MG63 (cell line): ENCODE measurements at regions not wholly inside any gene's neighbourhood (a gene's known extent, or its start where the extent isn't known, plus 50 kb on each side); places are given as distances from the start of the nearest gene placed in this dataset.

ENCODE experiments used
- DNase-seq: peaks from one replicate; pipeline ENCODE4 v3.0.0-alpha.2; 2020
- H3K27me3 ChIP-seq: fragments of 250-450 bp; sonication (Bioruptor Pico); 2 replicates; pipeline ENCODE4 v1.5.1; 2020; ENCODE audit warnings: mild to moderate bottlenecking, moderate library complexity
- H3K36me3 ChIP-seq: fragments of 250-450 bp; sonication (Bioruptor Pico); 2 replicates; pipeline ENCODE4 v1.5.1; 2020; ENCODE audit warnings: mild to moderate bottlenecking, moderate library complexity
- H3K4me3 ChIP-seq: fragments of 250-450 bp; sonication (Bioruptor Pico); 2 replicates; pipeline ENCODE4 v1.5.1; 2020; ENCODE audit warnings: mild to moderate bottlenecking, moderate library complexity
- H3K9me3 ChIP-seq: fragments of 250-450 bp; sonication (Bioruptor Pico); 2 replicates; pipeline ENCODE4 v1.5.1; 2020; ENCODE audit warnings: mild to moderate bottlenecking, moderate library complexity

DNA sequence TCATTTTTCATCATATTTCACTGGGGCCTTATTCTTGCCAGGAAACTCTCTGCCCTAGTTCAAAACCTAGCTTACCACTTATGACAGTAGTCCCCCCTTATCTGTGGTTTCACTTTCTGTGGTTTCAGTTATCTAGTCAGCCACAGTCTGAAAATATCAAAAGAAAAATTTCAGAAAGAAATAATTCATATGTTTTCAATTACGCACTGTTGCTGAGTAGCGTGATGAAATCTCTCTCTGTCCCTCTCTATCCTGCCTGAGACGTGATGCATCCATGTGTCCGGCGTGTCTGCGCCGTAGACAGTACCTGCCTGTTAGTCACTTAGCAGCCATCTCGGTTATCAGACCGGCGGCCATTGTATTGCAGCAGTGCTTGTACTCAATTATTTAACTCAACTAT lies 369.9 kb upstream of the MCTP2 start:
- no peaks in the 10 kb centered on the region for H3K36me3 ChIP-seq
- no peak for DNase-seq
- H3K9me3 ChIP-seq, result no peaks in the 10 kb centered on the region
- H3K27me3 ChIP-seq, result no peaks in the 10 kb centered on the region
- no peak overlapping the region for H3K4me3 ChIP-seq

DNA sequence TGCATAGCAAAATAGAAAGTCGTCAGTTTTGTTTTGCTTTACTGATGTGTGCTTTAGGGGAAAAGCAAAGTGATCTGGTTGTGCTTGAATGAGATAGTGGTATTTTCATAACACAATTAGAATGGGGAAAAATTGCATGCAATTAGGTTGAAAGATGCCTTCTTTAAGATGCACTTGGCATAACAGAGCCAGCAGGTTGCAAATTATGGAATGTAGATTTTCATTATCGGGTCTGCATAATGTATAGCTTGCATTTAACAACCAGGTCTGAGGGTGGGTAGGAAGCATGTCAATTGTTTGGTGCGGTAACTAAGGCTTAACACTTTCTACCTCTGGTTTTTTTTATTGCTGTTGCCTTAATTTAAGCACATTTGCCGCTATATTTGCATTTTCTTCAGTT lies 370.7 kb upstream of the MCTP2 start:
- Histone ChIP-seq H3K36me3 (no peaks in the 10 kb centered on the region), H3K9me3 (no peaks in the 10 kb centered on the region), H3K4me3 (no peak overlapping the region), H3K27me3 (no peaks in the 10 kb centered on the region)
- no peak for DNase-seq

DNA sequence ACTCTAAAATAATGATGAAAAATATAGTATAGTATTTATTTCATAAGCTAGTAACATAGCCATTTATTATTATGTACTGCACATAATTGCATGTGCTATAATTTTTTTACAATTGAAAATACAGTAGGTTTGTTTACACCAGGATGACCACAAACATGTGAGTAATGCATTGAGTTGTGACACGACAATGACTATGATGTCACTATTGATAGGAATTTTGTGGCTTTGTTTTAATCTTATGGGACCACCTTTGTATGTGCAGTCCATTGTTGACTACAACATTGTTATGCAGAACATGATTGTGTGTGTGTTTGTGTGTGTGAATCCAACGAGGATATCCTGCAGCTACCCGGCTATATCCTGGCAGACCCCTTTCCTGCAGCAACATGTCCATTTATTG lies 372.2 kb upstream of the MCTP2 start:
- DNase-seq, result no peak
- Histone ChIP-seq H3K4me3 (no peak overlapping the region), H3K36me3 (no peaks in the 10 kb centered on the region), H3K27me3 (no peaks in the 10 kb centered on the region), H3K9me3 (no peaks in the 10 kb centered on the region)

DNA sequence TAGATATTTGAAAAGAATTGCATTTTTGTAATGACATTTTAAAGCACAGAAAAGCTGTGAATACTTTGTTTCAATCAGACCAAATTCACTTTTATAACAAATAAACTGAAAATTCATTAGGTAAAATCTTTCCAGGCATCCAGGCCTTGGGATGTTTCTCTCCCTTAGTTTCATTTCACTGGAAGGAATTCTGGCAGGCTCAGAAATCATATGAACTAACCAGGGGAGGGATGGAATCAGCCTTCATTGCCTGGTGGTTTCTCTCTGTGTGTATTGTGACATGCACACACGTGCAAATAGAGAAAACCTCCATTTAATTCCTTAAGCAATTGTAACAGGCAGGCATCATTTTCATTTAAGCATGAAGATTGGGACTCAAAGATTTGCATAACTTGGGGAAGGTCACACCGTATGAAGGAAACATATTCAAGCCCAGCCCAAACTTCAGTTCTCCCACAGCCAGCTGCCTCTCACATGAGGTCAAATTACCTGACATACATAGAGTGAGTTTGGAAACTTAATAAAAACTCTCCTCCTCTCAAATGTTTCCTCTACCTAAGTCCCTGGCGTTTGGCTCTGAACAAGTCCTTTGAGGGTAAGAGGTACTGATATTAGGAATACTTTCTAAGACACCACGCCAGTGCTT lies 376.1 kb upstream of the MCTP2 start:
- H3K36me3 ChIP-seq, result no peaks in the 10 kb centered on the region
- H3K9me3 ChIP-seq, result no peaks in the 10 kb centered on the region
- no peak overlapping the region for H3K4me3 ChIP-seq
- DNase-seq, result no peak
- H3K27me3 ChIP-seq, result no peaks in the 10 kb centered on the region

DNA sequence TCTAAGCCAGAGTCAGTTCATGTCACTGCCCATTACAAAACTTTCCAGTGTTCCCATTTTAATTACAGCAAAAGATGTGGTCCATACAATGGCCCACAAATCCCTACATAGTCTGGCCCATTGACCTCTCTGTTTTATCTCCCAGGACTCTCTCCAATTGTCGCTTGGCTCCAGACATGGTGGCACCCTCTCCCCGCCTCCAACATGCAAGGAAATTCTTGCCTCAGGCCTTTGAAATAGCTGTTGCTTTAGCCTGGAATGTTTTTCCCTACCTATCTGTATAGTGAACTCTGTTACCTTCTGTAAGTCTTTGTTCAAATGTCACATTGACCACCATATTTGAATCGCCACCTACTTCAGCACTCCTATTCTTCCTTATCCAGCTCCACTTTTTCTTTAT lies 377.3 kb upstream of the MCTP2 start:
- DNase-seq, result no peak
- no peaks in the 10 kb centered on the region for H3K9me3 ChIP-seq
- no peak overlapping the region for H3K4me3 ChIP-seq
- no peaks in the 10 kb centered on the region for H3K27me3 ChIP-seq
- no peaks in the 10 kb centered on the region for H3K36me3 ChIP-seq

DNA sequence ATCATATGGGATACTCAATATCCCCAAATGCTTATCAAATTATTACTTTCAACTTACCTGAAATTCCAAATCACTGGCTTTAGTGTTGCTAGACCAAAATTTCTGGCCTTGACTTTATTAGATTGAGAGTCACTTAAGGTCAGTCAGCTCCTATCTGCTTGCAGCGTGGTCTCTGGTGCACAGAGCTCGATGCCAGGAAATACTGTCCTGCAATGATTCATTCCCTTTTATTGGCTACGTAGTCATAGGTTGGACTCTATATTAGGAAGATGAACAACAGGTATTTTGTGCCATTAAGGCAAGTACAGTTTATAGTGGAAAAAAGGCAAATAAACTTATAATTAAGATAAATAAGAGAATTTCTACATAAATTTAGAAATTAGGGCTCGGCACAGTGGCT lies 378.6 kb upstream of the MCTP2 start:
- Histone ChIP-seq H3K4me3 (no peak overlapping the region), H3K9me3 (no peaks in the 10 kb centered on the region), H3K36me3 (no peaks in the 10 kb centered on the region), H3K27me3 (no peaks in the 10 kb centered on the region)
- no peak for DNase-seq

DNA sequence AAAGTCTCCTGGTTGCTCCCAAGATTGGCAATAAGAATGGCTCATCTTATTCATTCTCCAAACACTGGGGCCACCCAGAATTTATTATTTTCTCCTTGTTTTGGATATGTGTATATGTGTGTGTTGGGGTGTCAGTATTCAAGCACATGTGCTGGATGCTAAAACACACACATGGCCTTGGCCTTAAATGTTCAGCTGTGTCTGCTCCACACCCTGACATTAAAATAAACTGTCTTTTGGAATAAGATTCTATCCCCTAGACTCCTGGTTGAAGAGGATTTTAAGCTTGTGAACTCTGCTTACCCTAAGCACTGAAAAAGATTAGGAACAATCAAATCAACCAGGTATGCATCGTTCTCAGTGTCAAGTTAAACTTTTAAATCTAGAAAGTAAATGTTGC lies 382.9 kb upstream of the MCTP2 start:
- Histone ChIP-seq H3K9me3 (no peaks in the 10 kb centered on the region), H3K36me3 (no peaks in the 10 kb centered on the region), H3K4me3 (no peak overlapping the region)

DNA sequence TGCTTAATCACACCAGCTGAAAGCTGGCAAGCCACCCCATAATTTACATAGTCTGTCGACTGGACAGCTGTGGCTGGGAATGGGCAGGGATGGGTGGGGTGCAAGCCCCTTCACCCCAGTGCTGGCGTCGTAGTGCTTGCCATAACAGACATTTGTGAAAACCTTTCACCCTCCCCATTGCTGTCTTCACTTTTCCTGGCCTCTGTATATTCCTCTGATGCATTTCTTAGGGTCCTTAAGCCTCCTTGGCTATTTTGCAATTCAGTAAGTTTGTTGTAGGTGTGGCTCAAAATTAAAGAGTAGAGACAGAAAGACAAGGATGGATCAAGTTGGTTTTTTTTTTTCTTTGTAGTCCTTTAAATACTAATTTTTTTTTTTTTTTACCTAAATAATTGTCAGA lies 383.3 kb upstream of the MCTP2 start:
- DNase-seq, result no peak
- Histone ChIP-seq H3K9me3 (no peaks in the 10 kb centered on the region), H3K36me3 (no peaks in the 10 kb centered on the region), H3K27me3 (no peaks in the 10 kb centered on the region), H3K4me3 (no peak overlapping the region)

More for the DNA sequence above, 382.9 kb upstream of the MCTP2 start:
- DNase-seq, result no peak
- no peaks in the 10 kb centered on the region for H3K27me3 ChIP-seq

DNA sequence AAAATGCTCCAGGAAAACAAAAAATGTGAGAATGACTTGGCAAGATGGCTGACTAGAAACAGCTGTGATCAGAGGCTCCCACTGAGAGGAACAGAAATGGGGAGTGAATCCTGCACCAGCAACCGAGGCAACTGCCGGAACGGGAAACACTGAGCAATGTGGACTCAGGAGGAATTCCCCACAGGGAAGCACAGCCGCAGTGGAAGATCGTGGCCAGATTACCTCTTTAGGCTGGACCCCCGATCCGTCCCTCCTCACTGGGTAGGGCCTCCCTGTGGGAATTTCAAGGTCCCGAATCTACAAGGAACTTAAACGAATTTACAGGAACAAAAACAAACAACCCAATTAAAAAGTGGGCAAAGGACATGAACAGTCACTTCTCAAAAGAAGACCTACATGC lies 385.2 kb upstream of the MCTP2 start:
- DNase-seq, result no peak
- Histone ChIP-seq H3K4me3 (no peak overlapping the region), H3K27me3 (no peaks in the 10 kb centered on the region), H3K9me3 (no peaks in the 10 kb centered on the region; the same call in 1 of the 2 replicates), H3K36me3 (no peaks in the 10 kb centered on the region)

DNA sequence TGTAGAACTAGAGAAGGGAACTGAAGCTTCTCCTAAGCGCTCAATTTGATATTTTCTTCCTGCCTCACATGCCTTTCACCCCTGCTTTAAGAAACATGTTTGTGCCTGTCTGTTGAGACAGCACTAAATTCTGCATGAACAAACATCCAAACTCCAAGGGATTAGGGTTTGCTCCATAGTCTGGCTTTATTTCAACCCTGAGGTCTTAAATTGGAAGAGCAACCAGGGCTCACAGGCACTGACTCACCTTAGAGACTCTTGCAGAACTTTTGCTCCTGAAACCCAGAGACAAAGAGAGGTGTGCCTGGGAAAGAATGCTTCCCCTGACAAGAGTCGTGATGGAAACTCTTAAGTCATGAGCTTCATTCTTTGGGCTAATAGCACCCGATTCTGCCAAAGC lies 393.9 kb upstream of the MCTP2 start:
- no peaks in the 10 kb centered on the region for H3K36me3 ChIP-seq
- no peaks in the 10 kb centered on the region; the same call in 1 of the 2 replicates for H3K9me3 ChIP-seq
- DNase-seq, result no peak
- H3K4me3 ChIP-seq, result no peak overlapping the region
- no peaks in the 10 kb centered on the region for H3K27me3 ChIP-seq

DNA sequence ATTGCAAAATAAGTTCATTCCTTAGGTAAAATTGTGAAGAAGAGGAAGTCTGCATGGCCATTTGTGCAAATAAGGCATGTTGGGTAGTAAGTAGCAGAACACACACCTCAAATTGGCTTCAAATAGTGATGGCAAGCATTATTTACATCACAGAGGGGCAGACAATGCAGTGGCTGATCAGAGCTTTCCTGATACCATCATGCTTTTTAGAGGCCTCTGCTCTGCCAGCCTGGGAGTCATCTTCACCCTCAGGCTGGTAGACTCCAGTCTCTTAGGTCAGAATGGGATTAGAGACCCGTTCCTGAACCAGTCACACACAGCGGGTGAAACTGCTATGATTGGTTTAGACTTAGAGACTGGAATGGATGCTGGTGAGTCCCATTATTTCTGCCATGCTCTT lies 396.0 kb upstream of the MCTP2 start:
- no peaks in the 10 kb centered on the region for H3K27me3 ChIP-seq
- no peaks in the 10 kb centered on the region for H3K36me3 ChIP-seq
- H3K4me3 ChIP-seq, result no peak overlapping the region
- no peak for DNase-seq
- H3K9me3 ChIP-seq, result no peaks in the 10 kb centered on the region

DNA sequence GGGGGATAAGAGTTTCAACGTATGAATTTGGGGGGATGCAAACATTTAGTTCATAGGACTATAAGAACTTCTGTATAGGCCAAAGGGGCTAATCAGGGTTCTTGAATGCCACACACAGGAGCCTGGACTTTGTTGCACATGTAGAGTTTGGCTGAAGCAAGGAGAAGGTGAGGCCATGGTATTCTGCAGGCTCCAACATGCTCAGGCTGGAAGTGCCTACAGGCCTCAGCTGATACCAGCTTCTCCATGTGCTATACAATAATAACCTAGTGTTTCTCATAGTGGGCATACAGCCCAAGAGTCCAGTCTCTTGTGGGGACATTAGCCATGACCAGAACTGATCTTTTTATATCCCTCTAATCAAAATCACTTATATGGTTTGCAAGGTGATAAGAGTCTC lies 399.7 kb upstream of the MCTP2 start:
- no peaks in the 10 kb centered on the region for H3K27me3 ChIP-seq
- H3K36me3 ChIP-seq, result no peaks in the 10 kb centered on the region
- no peak for DNase-seq
- no peak overlapping the region for H3K4me3 ChIP-seq
- H3K9me3 ChIP-seq, result no peaks in the 10 kb centered on the region

DNA sequence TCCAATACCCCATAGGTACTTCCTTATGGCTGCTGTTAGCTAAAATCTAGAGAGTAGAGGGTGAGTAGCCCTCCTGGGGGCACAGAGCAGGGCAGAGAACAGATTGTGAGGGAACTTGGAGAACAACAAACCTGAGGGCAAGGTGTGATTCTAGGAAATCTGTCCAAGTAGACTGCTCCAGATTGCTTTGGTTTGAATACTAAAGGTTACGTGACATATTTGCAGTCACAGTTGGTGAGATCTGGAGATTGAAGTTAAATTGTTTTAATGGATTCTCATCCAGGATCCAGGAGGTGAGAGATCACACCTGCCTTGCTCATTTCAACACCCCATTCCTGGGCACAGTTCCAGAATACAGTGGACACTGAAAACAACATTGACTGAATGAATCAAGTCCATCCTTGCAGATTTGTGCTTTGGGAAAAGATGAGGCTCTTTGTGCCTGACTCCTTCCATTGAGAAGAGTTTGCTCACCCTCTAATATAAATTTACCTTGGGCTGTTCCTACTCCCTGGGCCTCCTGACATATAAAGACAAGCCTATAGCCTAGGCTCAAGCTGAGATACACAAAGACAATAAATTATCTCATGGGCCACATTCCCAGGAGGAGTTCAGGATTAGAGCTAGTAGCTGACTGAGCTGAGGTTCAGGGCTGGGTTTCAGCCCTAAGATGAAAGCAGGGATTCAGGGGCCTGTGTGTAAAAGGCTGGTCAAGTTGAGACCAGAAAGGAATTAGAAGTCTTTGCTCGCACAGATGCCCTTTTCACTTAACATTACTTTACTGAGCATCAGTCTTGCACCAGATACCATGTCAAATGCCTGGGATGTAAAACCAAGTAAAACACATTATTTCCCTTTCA lies 400.9 kb upstream of the MCTP2 start:
- H3K4me3 ChIP-seq, result no peak overlapping the region
- H3K36me3 ChIP-seq, result no peaks in the 10 kb centered on the region

DNA sequence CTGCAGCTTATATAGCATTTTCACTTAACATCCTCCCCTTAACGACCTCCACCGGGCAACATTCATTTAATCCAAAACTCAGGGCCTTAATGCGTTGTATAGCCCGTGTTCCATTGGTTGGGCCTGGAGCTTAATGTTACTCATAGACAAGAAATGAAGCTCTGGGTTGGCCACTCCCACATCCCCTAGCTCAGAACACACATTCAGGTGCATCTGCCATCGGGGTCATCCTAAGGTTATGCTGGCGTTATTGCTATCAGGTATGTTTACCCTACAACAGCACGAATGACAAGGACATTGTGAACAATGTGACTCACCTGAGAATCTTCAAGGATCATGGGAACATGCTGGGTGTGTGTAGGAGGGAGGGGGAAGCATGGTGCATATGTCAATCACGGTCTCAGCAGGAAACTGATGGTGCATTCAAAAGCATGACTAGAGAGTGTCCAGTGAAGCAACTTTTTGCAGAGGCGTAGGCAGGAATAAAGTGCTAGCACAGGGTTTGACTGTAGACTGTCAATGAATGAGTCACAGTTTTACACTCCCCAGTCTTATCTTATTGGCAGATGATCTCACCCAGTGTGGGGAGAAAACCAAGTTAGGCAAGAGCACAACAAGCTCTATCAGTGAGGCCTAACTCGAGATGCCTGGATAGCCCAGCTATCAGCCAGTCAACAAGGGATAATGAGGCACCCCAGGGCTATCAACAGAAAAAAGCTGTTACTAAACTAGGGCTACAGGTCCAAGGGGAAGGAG lies 402.1 kb upstream of the MCTP2 start:
- H3K27me3 ChIP-seq, result no peaks in the 10 kb centered on the region
- peak; percentile 47 for DNase-seq

More for the DNA sequence above, 400.9 kb upstream of the MCTP2 start:
- Histone ChIP-seq H3K27me3 (no peaks in the 10 kb centered on the region), H3K9me3 (no peaks in the 10 kb centered on the region)
- DNase-seq, result no peak

DNA sequence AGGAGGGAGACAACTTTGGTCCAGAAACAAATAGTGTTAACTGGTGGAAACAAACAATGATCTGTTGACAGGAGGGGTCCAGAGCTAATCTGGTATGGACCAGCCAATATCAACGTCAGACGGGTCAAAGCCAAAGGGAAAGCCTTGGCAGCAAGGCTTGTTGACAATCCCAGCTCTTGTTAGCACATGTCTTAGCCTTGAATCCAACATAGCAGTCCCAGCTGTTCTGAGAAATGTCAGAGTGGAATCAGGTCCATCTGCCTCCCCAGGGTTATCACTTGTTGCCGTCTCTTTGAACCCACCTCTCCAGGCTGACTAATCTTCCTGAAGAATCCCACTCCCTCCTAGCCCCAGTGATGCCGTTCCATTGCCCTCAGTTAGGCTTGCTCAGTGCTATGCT lies 404.6 kb upstream of the MCTP2 start:
- no peak for DNase-seq
- no peak overlapping the region for H3K4me3 ChIP-seq
- no peaks in the 10 kb centered on the region for H3K27me3 ChIP-seq
- H3K9me3 ChIP-seq, result no peaks in the 10 kb centered on the region
- no peaks in the 10 kb centered on the region for H3K36me3 ChIP-seq

More for the DNA sequence above, 402.1 kb upstream of the MCTP2 start:
- no peaks in the 10 kb centered on the region for H3K36me3 ChIP-seq
- H3K9me3 ChIP-seq, result no peaks in the 10 kb centered on the region
- no peak overlapping the region for H3K4me3 ChIP-seq

DNA sequence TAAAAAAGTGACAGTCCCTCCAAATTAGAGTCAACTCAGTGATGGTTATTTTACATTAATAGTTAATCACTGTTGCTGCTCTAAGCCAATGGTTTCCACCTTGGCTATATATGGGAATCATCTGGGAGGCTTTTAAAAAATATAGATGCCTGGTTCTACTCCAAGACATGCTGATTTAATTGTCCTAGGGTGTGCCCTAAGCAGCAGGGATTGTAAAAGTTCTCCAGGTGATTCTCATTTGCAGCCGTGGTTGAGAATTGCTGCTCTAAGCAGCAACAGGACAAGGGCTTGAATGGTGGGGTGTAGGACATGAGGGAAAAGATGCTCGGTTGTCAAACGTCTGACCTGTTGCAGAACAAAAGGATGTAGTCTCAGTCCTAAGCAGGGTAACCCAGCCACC lies 405.1 kb upstream of the MCTP2 start:
- Histone ChIP-seq H3K36me3 (no peaks in the 10 kb centered on the region), H3K9me3 (no peaks in the 10 kb centered on the region), H3K4me3 (no peak overlapping the region), H3K27me3 (no peaks in the 10 kb centered on the region)
- no peak for DNase-seq

DNA sequence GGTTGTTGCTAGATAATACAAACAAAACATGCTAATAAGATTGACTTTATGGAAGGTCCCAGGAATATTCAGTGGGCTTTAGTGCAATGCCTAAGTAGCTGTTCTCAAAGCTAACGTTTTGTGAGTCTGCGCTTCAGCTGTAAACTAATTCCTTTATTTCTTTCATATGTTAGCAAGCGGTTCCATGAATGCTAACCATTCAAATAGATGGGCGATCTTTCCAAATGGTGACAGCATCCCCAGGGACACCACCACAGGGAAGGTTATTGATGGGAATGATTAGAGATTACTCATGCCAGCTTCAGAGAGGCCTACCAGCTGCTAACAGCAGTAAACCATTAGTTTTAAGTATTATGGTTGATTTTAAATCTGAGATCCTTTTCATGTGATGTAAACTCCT lies 405.7 kb upstream of the MCTP2 start:
- no peaks in the 10 kb centered on the region for H3K27me3 ChIP-seq
- H3K4me3 ChIP-seq, result no peak overlapping the region
- no peaks in the 10 kb centered on the region for H3K36me3 ChIP-seq
- H3K9me3 ChIP-seq, result no peaks in the 10 kb centered on the region
- no peak for DNase-seq
